Right lobe of liver (tissue), 6 donors: ENCODE measurements at regions not wholly inside any gene's neighbourhood (a gene's known extent, or its start where the extent isn't known, plus 50 kb on each side); places are given as distances from the start of the nearest gene placed in this dataset.
"Not testable (repeated sequence)": the region's sequence is repeated elsewhere in the genome, so short reads cannot be mapped to it uniquely, and the experiment has no call there.

Source experiments
- ATAC-seq, 4 donors: fragments of 200-7000 bp; cut with Tn5 transposase; one replicate each; pipeline ENCODE4 v1.9.1; 2020; ENCODE audit warnings: mild to moderate bottlenecking in 4 of 4, moderate library complexity in 4 of 4
- DNase-seq, 3 donors: peaks; one replicate each; pipeline ENCODE4 v3.0.0-alpha.2; 2020
- H3K27ac ChIP-seq, 3 donors: fragments of 200-600 bp; one replicate each; pipeline ENCODE4 v1.8.0; 2022
- H3K27me3 ChIP-seq, 2 donors: fragments of 200-600 bp; one replicate each; pipeline ENCODE4 v1.8.0; 2022
- H3K36me3 ChIP-seq, 4 donors: fragments of 200-600 bp; sonication (generic) in 1 of 4; one replicate each; pipeline versions ENCODE4 v1.5.1 to v1.8.0; 2017 to 2022; ENCODE audit warnings: control low read depth in 1 of 4
- H3K4me1 ChIP-seq, 4 donors: fragments of 200-600 bp; sonication (generic) in 1 of 4; one replicate each; pipeline versions ENCODE4 v1.5.1 to v1.8.0; 2017 to 2022; ENCODE audit warnings: control low read depth in 1 of 4
- H3K4me3 ChIP-seq, 3 donors: fragments of 200-600 bp; one replicate each; pipeline ENCODE4 v1.8.0; 2022
- H3K9me3 ChIP-seq, 4 donors: fragments of 200-600 bp; sonication (generic) in 1 of 4; one replicate each; pipeline versions ENCODE4 v1.5.1 to v1.8.0; 2017 to 2022; ENCODE audit warnings: control low read depth in 1 of 4
- POLR2A ChIP-seq: fragments of 450-650 bp; IDR thresholded peaks from one replicate; pipeline ENCODE4 v1.6.1; 2017; ENCODE audit warnings: antibody characterized with exemption, mild to moderate bottlenecking
- whole genome bisulfite sequencing: methylation state at CpG from one replicate; pipeline ENCODE4 v1.1.6; 2018; ENCODE audit warnings: low coverage, low lambda C conversion rate; ENCODE audit not compliant: insufficient coverage; ENCODE audit errors: missing lambda C conversion rate; 5-methylcytosine and 5-hydroxymethylcytosine counted together
- intact Hi-C, 2 donors: fragments of 100-400 bp; cut with DNase I; formaldehyde crosslinking; loops; one replicate each; pipeline versions ENCODE4 v1.11.2 to v1.14.1; 2022
- TF ChIP-seq, protein P1 (sequence below), 4 donors: fragments of 200-600 bp in 3 of 4; fragments of 450-650 bp in 1 of 4; IDR thresholded peaks; one replicate each; pipeline versions ENCODE4 v1.5.1 to v1.8.0; 2016 to 2022; ENCODE audit warnings: antibody characterized with exemption in 4 of 4, mild to moderate bottlenecking in 2 of 4
- donor health status: DM: no; HTN: yes; CAD: no.
- donor health status: DM: no; HTN: no; CAD: no.
- donor health status: DM: no; HTN: no; CAD: no.
- donor health status: DM: no; HTN: yes; CAD: no.
- donor health status: DM: no; HTN: yes; CAD: no.

DNA sequence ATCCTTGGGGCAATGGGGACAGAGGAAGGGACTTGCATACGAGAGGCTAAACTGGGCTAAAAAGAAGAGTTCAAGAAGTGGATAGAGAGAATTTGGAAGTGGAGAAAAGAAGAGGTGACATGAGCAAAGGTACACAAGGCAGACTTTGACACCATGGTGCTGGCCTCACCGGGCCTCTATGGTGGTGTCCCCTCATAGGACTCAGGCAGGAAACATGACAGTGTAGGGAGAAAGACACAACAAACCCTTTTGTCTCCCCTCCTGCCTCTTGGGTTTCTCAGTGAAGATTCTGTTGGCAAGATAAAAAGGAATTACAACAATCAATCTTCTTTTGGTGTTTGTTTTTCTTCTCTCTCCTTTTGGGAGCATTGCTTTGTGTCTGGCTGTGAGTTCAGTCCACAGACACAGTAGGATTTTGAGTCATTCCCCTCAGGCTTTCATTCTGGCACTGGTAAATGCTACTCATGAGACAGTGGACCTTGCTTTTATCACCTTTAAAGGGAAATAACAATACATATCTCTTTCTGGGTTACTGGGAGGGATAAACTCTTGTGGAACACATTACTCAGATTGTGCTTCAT, 827.7 kb downstream of the TNS3 start:
- intact Hi-C loops: no loop called here
- WGBS: 86% methylated on average over 2 of the region's 2 CpGs
- ATAC-seq (no peak), DNase-seq (no peak)
- Histone ChIP-seq H3K27ac (no peak overlapping the region), H3K4me3 (no peak overlapping the region), H3K9me3 (no peaks in the 10 kb centered on the region), H3K4me1 (no peaks in the 10 kb centered on the region), H3K27me3 (no peaks in the 10 kb centered on the region), H3K36me3 (no peaks in the 10 kb centered on the region)
- TF ChIP-seq POLR2A: no peak
- TF ChIP-seq, protein P1, sequence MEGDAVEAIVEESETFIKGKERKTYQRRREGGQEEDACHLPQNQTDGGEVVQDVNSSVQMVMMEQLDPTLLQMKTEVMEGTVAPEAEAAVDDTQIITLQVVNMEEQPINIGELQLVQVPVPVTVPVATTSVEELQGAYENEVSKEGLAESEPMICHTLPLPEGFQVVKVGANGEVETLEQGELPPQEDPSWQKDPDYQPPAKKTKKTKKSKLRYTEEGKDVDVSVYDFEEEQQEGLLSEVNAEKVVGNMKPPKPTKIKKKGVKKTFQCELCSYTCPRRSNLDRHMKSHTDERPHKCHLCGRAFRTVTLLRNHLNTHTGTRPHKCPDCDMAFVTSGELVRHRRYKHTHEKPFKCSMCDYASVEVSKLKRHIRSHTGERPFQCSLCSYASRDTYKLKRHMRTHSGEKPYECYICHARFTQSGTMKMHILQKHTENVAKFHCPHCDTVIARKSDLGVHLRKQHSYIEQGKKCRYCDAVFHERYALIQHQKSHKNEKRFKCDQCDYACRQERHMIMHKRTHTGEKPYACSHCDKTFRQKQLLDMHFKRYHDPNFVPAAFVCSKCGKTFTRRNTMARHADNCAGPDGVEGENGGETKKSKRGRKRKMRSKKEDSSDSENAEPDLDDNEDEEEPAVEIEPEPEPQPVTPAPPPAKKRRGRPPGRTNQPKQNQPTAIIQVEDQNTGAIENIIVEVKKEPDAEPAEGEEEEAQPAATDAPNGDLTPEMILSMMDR (IDR thresholded peaks at IDR 0.05): no peak

DNA sequence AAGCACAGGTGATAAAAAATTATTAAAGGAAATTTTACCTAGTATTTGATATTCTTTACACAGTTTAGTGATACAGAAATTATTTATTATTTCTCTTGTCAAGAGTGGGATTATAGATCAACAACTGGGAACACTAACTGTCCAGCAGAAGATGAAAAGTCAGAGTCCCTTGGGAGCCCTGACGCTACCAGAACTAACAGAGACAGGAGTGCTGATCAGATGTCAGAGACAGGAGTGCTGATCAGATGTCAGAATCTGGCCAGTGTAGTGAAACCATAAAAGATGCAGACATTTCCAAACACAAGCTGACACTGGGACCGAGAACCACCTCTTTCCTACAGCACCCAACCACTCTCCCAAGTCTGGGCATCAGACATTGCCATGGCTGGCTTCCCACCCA, 828.2 kb downstream of the TNS3 start:
- 93% methylated on average over 2 of the region's 2 CpGs for WGBS
- Histone ChIP-seq H3K9me3 (no peaks in the 10 kb centered on the region), H3K4me3 (no peak overlapping the region), H3K4me1 (no peaks in the 10 kb centered on the region), H3K36me3 (no peaks in the 10 kb centered on the region), H3K27me3 (no peaks in the 10 kb centered on the region), H3K27ac (no peak overlapping the region)
- intact Hi-C loops: no loop called here
- TF ChIP-seq POLR2A: no peak
- TF ChIP-seq, protein P1 (IDR thresholded peaks at IDR 0.05): no peak
- DNase-seq (no peak), ATAC-seq (no peak)

DNA sequence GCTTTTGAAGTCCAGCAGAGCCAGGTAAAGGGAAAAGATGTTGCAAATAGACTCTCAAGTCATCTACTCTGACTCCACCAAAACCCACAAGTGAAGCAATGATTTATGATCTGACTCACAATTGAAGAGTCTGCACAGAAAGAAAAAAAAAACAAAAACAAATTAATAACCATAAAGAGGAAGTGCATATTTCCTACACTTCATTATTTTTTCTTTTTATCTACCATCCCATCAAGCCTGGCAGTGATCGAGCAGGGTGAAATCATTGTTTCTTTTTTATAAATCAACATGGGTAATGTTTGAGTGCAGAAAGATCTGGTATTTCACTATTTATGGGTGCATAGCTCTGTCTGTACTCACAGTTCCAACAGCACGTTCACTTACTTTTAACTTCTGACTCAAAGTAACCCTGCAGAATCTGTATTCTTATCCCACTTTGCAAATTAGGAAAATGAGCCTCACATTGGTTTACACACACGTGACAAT, 829.0 kb downstream of the TNS3 start:
- DNase-seq: no peak
- intact Hi-C loops: no loop called here
- TF ChIP-seq, protein P1 (IDR thresholded peaks at IDR 0.05): no peak
- no peak for TF ChIP-seq POLR2A
- H3K9me3 ChIP-seq: no peaks in the 10 kb centered on the region
- H3K27ac ChIP-seq: no peak overlapping the region
- no peak overlapping the region for H3K4me3 ChIP-seq
- H3K36me3 ChIP-seq: no peaks in the 10 kb centered on the region
- no peaks in the 10 kb centered on the region for H3K27me3 ChIP-seq
- no peak for ATAC-seq
- WGBS: 43% methylated on average over 3 of the region's 3 CpGs
- H3K4me1 ChIP-seq: no peaks in the 10 kb centered on the region

- H3K36me3 ChIP-seq, H3K27ac ChIP-seq, ATAC-seq, intact Hi-C loops, H3K27me3 ChIP-seq, H3K4me1 ChIP-seq, H3K9me3 ChIP-seq, H3K4me3 ChIP-seq, DNase-seq: not testable (repeated sequence)
- WGBS: 86% methylated on average over 8 of the region's 11 CpGs
Measured at GRCh38 chr7:46751927-46752723, 829.8 kb downstream of the TNS3 start.

DNA sequence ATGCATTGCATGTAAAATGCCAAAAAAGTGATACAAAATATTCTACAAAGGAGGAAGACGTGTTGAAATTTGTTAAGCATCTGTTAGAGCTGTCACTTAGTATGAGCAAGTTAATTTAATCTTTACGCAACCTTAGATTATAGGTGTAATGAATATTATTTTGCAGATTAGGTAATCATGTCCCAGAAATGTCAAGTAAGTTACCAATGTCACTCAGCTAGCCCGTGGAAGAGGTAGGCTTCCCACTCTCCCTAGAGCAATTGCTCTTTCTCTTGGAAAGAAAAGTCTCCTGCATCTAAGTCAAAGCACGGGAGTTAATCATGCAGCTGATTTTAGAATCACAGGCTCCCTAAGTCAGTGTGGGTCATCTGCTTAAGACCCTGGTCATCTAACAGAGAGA, 830.4 kb upstream of the IGFBP3 start:
- intact Hi-C loops: no loop called here
- ATAC-seq (no peak), DNase-seq (no peak)
- Histone ChIP-seq H3K4me1 (no peaks in the 10 kb centered on the region), H3K4me3 (no peak overlapping the region), H3K27ac (no peak overlapping the region), H3K9me3 (no peaks in the 10 kb centered on the region), H3K36me3 (no peaks in the 10 kb centered on the region), H3K27me3 (no peaks in the 10 kb centered on the region)
- TF ChIP-seq, protein P1 (IDR thresholded peaks at IDR 0.05): no peak
- TF ChIP-seq POLR2A: no peak
- WGBS: 94% methylated on average over 3 of the region's 4 CpGs
